Natural killer cell treated with Interleukin-12 subunit alpha and Interleukin-12 subunit beta and Interleukin-15 and Interleukin-18, amount 100 ng/mL, for 72 hours (primary cell): ENCODE measurements at regions not wholly inside any gene's neighbourhood (a gene's known extent, or its start where the extent isn't known, plus 50 kb on each side); places are given as distances from the start of the nearest gene placed in this dataset.
A peak's percentile ranks its signal among the peaks of the same experiment; 100 is the strongest.

Source experiments
- ATAC-seq, 2 donors: fragments of 150-1000 bp; cut with Tn5 transposase in 1 of 2; sonication (Bioruptor Pico), chemical (Tn5 transposase) in 1 of 2; 2 replicates each; pipeline ENCODE4 v1.10.0; 2021
- DNase-seq: peaks from one replicate; pipeline ENCODE4 v3.0.0; 2022; ENCODE audit warnings: low spot score
- H3K27ac Mint-ChIP-seq, 2 donors: 1 replicate in 1 of 2; 2 replicates in 1 of 2; pipeline ENCODE4 v1.8.0; 2022; ENCODE audit warnings: mixed read lengths in 2 of 2, mild to moderate bottlenecking in 1 of 2, moderate library complexity in 1 of 2
- H3K27me3 Mint-ChIP-seq, 2 donors: 1 replicate in 1 of 2; 2 replicates in 1 of 2; pipeline ENCODE4 v1.8.0; 2022; ENCODE audit warnings: mixed read lengths in 2 of 2
- H3K36me3 Mint-ChIP-seq: one replicate; pipeline ENCODE4 v1.8.0; 2022; ENCODE audit warnings: mixed read lengths
- H3K4me1 Mint-ChIP-seq, 2 donors: 1 replicate in 1 of 2; 2 replicates in 1 of 2; pipeline ENCODE4 v1.8.0; 2022; ENCODE audit warnings: low read depth in 2 of 2, mixed read lengths in 2 of 2, mild to moderate bottlenecking in 1 of 2
- H3K4me3 Mint-ChIP-seq: one replicate; pipeline ENCODE4 v1.8.0; 2022; ENCODE audit warnings: mixed read lengths
- H3K9me3 Mint-ChIP-seq: 2 replicates; pipeline ENCODE4 v1.8.0; 2022; ENCODE audit warnings: mixed read lengths

GRCh38 chr3:182709306-182709705, 84.0 kb upstream of the ATP11B start:
- H3K4me1 Mint-ChIP-seq: peaks cover 0 to 6% of the 10 kb centered on the region in 2 donors
- H3K27me3 Mint-ChIP-seq: peaks cover 10 to 14% of the 10 kb centered on the region in 2 donors
- DNase-seq (no peak), ATAC-seq (no peak)
- no peak overlapping the region for H3K4me3 Mint-ChIP-seq
- no peak overlapping the region for H3K27ac Mint-ChIP-seq
- H3K9me3 Mint-ChIP-seq: no peaks in the 10 kb centered on the region
- no peaks in the 10 kb centered on the region for H3K36me3 Mint-ChIP-seq

- H3K36me3 Mint-ChIP-seq: no peaks in the 10 kb centered on the region
- ATAC-seq (peak in 1 of 2 donors; percentile 71), DNase-seq (no peak)
- peaks cover 10 to 14% of the 10 kb centered on the region in 2 donors for H3K27me3 Mint-ChIP-seq
- peaks cover 0 to 6% of the 10 kb centered on the region in 2 donors for H3K4me1 Mint-ChIP-seq
- no peak overlapping the region for H3K4me3 Mint-ChIP-seq
- H3K27ac Mint-ChIP-seq: no peak overlapping the region
- no peaks in the 10 kb centered on the region for H3K9me3 Mint-ChIP-seq
These were observed 82.6 kb upstream of the ATP11B start for GRCh38 chr3:182710557-182711157.

GRCh38 chr3:182711261-182711683, 82.0 kb upstream of the ATP11B start:
- Mint-ChIP-seq H3K9me3 (no peaks in the 10 kb centered on the region), H3K27me3 (peaks cover 10 to 14% of the 10 kb centered on the region in 2 donors), H3K27ac (no peak overlapping the region), H3K4me1 (peaks cover 2 to 10% of the 10 kb centered on the region in 2 donors), H3K4me3 (no peak overlapping the region), H3K36me3 (no peaks in the 10 kb centered on the region)
- DNase-seq (no peak), ATAC-seq (peak in 1 of 2 donors; percentile 67)

GRCh38 chr3:182711853-182712252, 81.5 kb upstream of the ATP11B start:
- Mint-ChIP-seq H3K27ac (no peak overlapping the region), H3K9me3 (no peaks in the 10 kb centered on the region), H3K36me3 (no peaks in the 10 kb centered on the region), H3K4me3 (no peak overlapping the region), H3K4me1 (peaks cover 4 to 13% of the 10 kb centered on the region in 2 donors), H3K27me3 (peaks cover 8 to 14% of the 10 kb centered on the region in 2 donors)
- DNase-seq (no peak), ATAC-seq (no peak)

- Mint-ChIP-seq H3K4me1 (peaks cover 4 to 13% of the 10 kb centered on the region in 2 donors), H3K9me3 (no peaks in the 10 kb centered on the region), H3K27me3 (peaks cover 7 to 9% of the 10 kb centered on the region in 2 donors), H3K27ac (no peak overlapping the region), H3K36me3 (no peaks in the 10 kb centered on the region), H3K4me3 (no peak overlapping the region)
- no peak for DNase-seq
- no peak for ATAC-seq
These were observed 80.2 kb upstream of the ATP11B start for GRCh38 chr3:182713111-182713510.

- Mint-ChIP-seq H3K27ac (no peak overlapping the region), H3K27me3 (peaks cover 5 to 7% of the 10 kb centered on the region in 2 donors), H3K36me3 (no peaks in the 10 kb centered on the region), H3K9me3 (no peaks in the 10 kb centered on the region), H3K4me3 (no peak overlapping the region), H3K4me1 (peaks cover 4 to 13% of the 10 kb centered on the region in 2 donors)
- DNase-seq (no peak), ATAC-seq (peak in 1 of 2 donors; percentile 34)
These were observed 79.4 kb upstream of the ATP11B start for GRCh38 chr3:182713743-182714517.

- H3K27me3 Mint-ChIP-seq: peaks cover 5 to 7% of the 10 kb centered on the region in 2 donors
- no peaks in the 10 kb centered on the region for H3K9me3 Mint-ChIP-seq
- H3K36me3 Mint-ChIP-seq: no peaks in the 10 kb centered on the region
- H3K4me1 Mint-ChIP-seq: peaks cover 4 to 13% of the 10 kb centered on the region in 2 donors
- no peak overlapping the region for H3K4me3 Mint-ChIP-seq
- no peak overlapping the region for H3K27ac Mint-ChIP-seq
- ATAC-seq (no peak), DNase-seq (no peak)
These were observed 78.3 kb upstream of the ATP11B start for GRCh38 chr3:182715006-182715405.

GRCh38 chr3:182716114-182716688, 77.1 kb upstream of the ATP11B start:
- no peaks in the 10 kb centered on the region for H3K9me3 Mint-ChIP-seq
- H3K27ac Mint-ChIP-seq: peak overlapping the region in 1 of 2 donors; percentile 40
- ATAC-seq (no peak), DNase-seq (no peak)
- H3K4me1 Mint-ChIP-seq: peaks cover 4 to 7% of the 10 kb centered on the region in 2 donors
- H3K4me3 Mint-ChIP-seq: no peak overlapping the region
- H3K27me3 Mint-ChIP-seq: peaks cover 0 to 2% of the 10 kb centered on the region in 2 donors
- no peaks in the 10 kb centered on the region for H3K36me3 Mint-ChIP-seq

GRCh38 chr3:182717216-182717615, 76.1 kb upstream of the ATP11B start:
- H3K27ac Mint-ChIP-seq: no peak overlapping the region
- H3K9me3 Mint-ChIP-seq: no peaks in the 10 kb centered on the region
- DNase-seq (no peak), ATAC-seq (no peak)
- H3K36me3 Mint-ChIP-seq: no peaks in the 10 kb centered on the region
- H3K4me1 Mint-ChIP-seq: peaks cover 4 to 7% of the 10 kb centered on the region in 2 donors
- H3K4me3 Mint-ChIP-seq: no peak overlapping the region
- H3K27me3 Mint-ChIP-seq: no peaks in the 10 kb centered on the region

- H3K9me3 Mint-ChIP-seq: no peaks in the 10 kb centered on the region
- ATAC-seq (no peak), DNase-seq (no peak)
- no peak overlapping the region for H3K27ac Mint-ChIP-seq
- H3K27me3 Mint-ChIP-seq: peaks cover 3 to 7% of the 10 kb centered on the region in 2 donors
- no peak overlapping the region for H3K4me3 Mint-ChIP-seq
- no peaks in the 10 kb centered on the region for H3K36me3 Mint-ChIP-seq
- no peaks in the 10 kb centered on the region for H3K4me1 Mint-ChIP-seq
These were observed 70.4 kb upstream of the ATP11B start for GRCh38 chr3:182722907-182723306.

- no peak overlapping the region for H3K27ac Mint-ChIP-seq
- no peak overlapping the region for H3K4me3 Mint-ChIP-seq
- H3K9me3 Mint-ChIP-seq: no peaks in the 10 kb centered on the region
- H3K4me1 Mint-ChIP-seq: no peaks in the 10 kb centered on the region
- peaks cover 5 to 7% of the 10 kb centered on the region in 2 donors for H3K27me3 Mint-ChIP-seq
- no peak for ATAC-seq
- H3K36me3 Mint-ChIP-seq: no peaks in the 10 kb centered on the region
- no peak for DNase-seq
These were observed 69.7 kb upstream of the ATP11B start for GRCh38 chr3:182723596-182723995.

GRCh38 chr3:182725372-182726251, 67.7 kb upstream of the ATP11B start:
- DNase-seq: no peak
- Mint-ChIP-seq H3K4me1 (no peaks in the 10 kb centered on the region), H3K27ac (no peak overlapping the region), H3K9me3 (no peaks in the 10 kb centered on the region), H3K36me3 (no peaks in the 10 kb centered on the region), H3K27me3 (peaks cover 8 to 16% of the 10 kb centered on the region in 2 donors), H3K4me3 (no peak overlapping the region)
- ATAC-seq: no peak
